Osteoblast (primary cell): ENCODE measurements at regions not wholly inside any gene's neighbourhood (a gene's known extent, or its start where the extent isn't known, plus 50 kb on each side); places are given as distances from the start of the nearest gene placed in this dataset.

Source experiments
- DNase-seq: peaks from one replicate; pipeline ENCODE4 v3.0.0; 2011; ENCODE audit warnings: low spot score, mixed read lengths; ENCODE audit not compliant: insufficient read length; ENCODE audit errors: missing footprints
- H2AFZ ChIP-seq: 2 replicates; pipeline ENCODE4 v1.6.0; 2011; ENCODE audit warnings: mild to moderate bottlenecking, low read length
- H3K27ac ChIP-seq: 2 replicates; pipeline ENCODE4 v1.5.1; 2011; ENCODE audit warnings: mild to moderate bottlenecking, low read depth, low read length, moderate library complexity
- H3K27me3 ChIP-seq: 2 replicates; pipeline ENCODE4 v1.6.0; 2012; ENCODE audit warnings: mild to moderate bottlenecking, control low read depth, inconsistent platforms, low read length, moderate library complexity; ENCODE audit not compliant: insufficient read depth
- H3K36me3 ChIP-seq: 2 replicates; pipeline ENCODE4 v1.5.1; 2011; ENCODE audit warnings: mild to moderate bottlenecking, low read length, control low read depth, moderate library complexity; ENCODE audit not compliant: insufficient read depth
- H3K4me1 ChIP-seq: 2 replicates; pipeline ENCODE4 v1.5.1; 2011; ENCODE audit warnings: mild to moderate bottlenecking, low read length, control low read depth, moderate library complexity; ENCODE audit not compliant: insufficient read depth
- H3K4me2 ChIP-seq: 2 replicates; pipeline ENCODE4 v1.6.0; 2011; ENCODE audit warnings: mild to moderate bottlenecking, low read length; ENCODE audit not compliant: insufficient read depth
- H3K4me3 ChIP-seq: fragments of 200-600 bp; sonication (generic); 3 replicates; pipeline ENCODE4 v1.5.1; 2012; ENCODE audit warnings: mild to moderate bottlenecking, low read length, inconsistent platforms; ENCODE audit not compliant: insufficient read depth
- H3K79me2 ChIP-seq: 2 replicates; pipeline ENCODE4 v1.6.0; 2012; ENCODE audit warnings: mild to moderate bottlenecking, low read length, control low read depth, inconsistent platforms; ENCODE audit not compliant: insufficient read depth
- H3K9me3 ChIP-seq: 2 replicates; pipeline ENCODE4 v1.5.1; 2011; ENCODE audit warnings: low read depth, low read length, control low read depth
- H4K20me1 ChIP-seq: 2 replicates; pipeline ENCODE4 v1.6.0; 2012; ENCODE audit warnings: mild to moderate bottlenecking, low read length, control low read depth; ENCODE audit not compliant: insufficient read depth
- TF ChIP-seq, protein P1 (sequence below): IDR thresholded peaks from 2 replicates; pipeline ENCODE4 v1.5.1; 2011; ENCODE audit warnings: mild to moderate bottlenecking, low read depth, low read length, moderate library complexity; ENCODE audit errors: extremely low read depth

DNA sequence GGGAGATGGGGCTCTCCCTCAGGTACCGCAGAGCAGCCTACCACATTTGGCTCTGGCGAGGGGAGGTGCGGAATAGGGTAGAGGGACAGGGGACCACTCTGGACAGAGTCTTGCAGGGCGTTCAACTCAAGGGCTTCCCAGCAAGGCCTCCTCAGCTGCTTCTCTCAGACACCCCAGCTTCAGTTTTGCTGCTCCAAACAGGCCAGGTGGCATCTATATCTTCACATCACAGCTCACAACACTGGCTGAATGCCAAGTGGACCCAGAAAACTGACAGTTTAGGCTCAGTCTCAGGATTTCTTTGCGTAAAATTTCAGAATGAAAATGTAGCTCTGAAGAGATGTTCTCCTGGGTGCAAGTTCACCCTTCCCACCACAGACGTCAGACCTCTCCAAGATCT, 592.6 kb upstream of the ADAMTS16 start:
- Histone ChIP-seq H3K4me2 (no peak overlapping the region), H3K79me2 (no peaks in the 10 kb centered on the region), H3K4me3 (no peak overlapping the region), H2AFZ (no peak overlapping the region), H3K9me3 (peaks cover 6% of the 10 kb centered on the region), H3K27ac (no peak overlapping the region), H3K27me3 (no peaks in the 10 kb centered on the region), H3K36me3 (no peaks in the 10 kb centered on the region), H3K4me1 (no peaks in the 10 kb centered on the region), H4K20me1 (no peaks in the 10 kb centered on the region)
- DNase-seq: no peak
- TF ChIP-seq, protein P1, sequence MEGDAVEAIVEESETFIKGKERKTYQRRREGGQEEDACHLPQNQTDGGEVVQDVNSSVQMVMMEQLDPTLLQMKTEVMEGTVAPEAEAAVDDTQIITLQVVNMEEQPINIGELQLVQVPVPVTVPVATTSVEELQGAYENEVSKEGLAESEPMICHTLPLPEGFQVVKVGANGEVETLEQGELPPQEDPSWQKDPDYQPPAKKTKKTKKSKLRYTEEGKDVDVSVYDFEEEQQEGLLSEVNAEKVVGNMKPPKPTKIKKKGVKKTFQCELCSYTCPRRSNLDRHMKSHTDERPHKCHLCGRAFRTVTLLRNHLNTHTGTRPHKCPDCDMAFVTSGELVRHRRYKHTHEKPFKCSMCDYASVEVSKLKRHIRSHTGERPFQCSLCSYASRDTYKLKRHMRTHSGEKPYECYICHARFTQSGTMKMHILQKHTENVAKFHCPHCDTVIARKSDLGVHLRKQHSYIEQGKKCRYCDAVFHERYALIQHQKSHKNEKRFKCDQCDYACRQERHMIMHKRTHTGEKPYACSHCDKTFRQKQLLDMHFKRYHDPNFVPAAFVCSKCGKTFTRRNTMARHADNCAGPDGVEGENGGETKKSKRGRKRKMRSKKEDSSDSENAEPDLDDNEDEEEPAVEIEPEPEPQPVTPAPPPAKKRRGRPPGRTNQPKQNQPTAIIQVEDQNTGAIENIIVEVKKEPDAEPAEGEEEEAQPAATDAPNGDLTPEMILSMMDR: no peak

GRCh38 chr5:4548341-4548740, 591.8 kb upstream of the ADAMTS16 start:
- H4K20me1 ChIP-seq: no peaks in the 10 kb centered on the region
- H3K79me2 ChIP-seq: no peaks in the 10 kb centered on the region
- no peak overlapping the region for H3K4me2 ChIP-seq
- H3K4me3 ChIP-seq: no peak overlapping the region
- no peaks in the 10 kb centered on the region for H3K36me3 ChIP-seq
- TF ChIP-seq, protein P1: no peak
- no peaks in the 10 kb centered on the region for H3K4me1 ChIP-seq
- no peak for DNase-seq
- H3K27me3 ChIP-seq: no peaks in the 10 kb centered on the region
- no peak overlapping the region for H2AFZ ChIP-seq
- H3K9me3 ChIP-seq: peaks cover 6% of the 10 kb centered on the region
- no peak overlapping the region for H3K27ac ChIP-seq

DNA sequence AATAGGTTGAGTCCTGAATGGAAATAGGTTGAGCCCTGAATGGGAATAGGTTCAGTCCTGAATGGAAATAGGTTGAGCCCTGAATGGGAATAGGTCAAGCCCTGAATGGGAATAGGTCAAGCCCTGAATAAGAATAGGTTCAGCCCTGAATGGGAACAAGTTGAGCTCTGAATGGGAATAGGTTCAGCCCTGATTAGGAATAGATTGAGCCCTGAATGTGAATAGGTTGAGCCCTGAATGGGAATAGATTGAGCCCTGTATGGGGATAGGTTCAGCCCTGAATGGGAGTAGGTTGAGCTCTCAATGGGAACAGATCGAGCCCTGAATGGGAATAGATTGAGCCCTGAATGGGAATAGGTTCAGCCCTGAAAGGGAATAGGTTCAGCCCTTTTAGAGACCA, 590.8 kb upstream of the ADAMTS16 start:
- DNase-seq: no peak
- Histone ChIP-seq H3K4me2 (no peak overlapping the region), H3K4me1 (no peaks in the 10 kb centered on the region), H3K36me3 (no peaks in the 10 kb centered on the region), H3K79me2 (no peaks in the 10 kb centered on the region), H4K20me1 (no peaks in the 10 kb centered on the region), H3K27ac (no peak overlapping the region), H3K4me3 (no peak overlapping the region), H3K9me3 (peaks cover 6% of the 10 kb centered on the region), H2AFZ (no peak overlapping the region), H3K27me3 (no peaks in the 10 kb centered on the region)
- TF ChIP-seq, protein P1: no peak

- Histone ChIP-seq H3K36me3 (no peaks in the 10 kb centered on the region), H3K4me1 (no peaks in the 10 kb centered on the region), H3K79me2 (no peaks in the 10 kb centered on the region), H3K27ac (no peak overlapping the region), H3K4me2 (no peak overlapping the region), H2AFZ (no peak overlapping the region), H3K9me3 (peaks cover 6% of the 10 kb centered on the region), H3K27me3 (no peaks in the 10 kb centered on the region), H4K20me1 (no peaks in the 10 kb centered on the region), H3K4me3 (no peak overlapping the region)
- TF ChIP-seq, protein P1: no peak
- DNase-seq: no peak
Observed at GRCh38 chr5:4551034-4551433, 589.1 kb upstream of the ADAMTS16 start.
